HepG2 (cell line): ENCODE measurements at regions not wholly inside any gene's neighbourhood (a gene's known extent, or its start where the extent isn't known, plus 50 kb on each side); places are given as distances from the start of the nearest gene placed in this dataset.

Experiments used
- ATAC-seq: fragments of 200-7000 bp; cut with Tn5 transposase; 3 replicates; pipeline ENCODE4 v1.9.1; 2020; ENCODE audit warnings: mild to moderate bottlenecking, moderate library complexity
- BruUV-seq: library from RNA; stranded (reverse); fragments of 400-500 nt; replicated peaks from 2 replicates; lab custom pipeline; 2021; lab: Mats Ljungman, UMichigan
- CTCF ChIA-PET: fragments of 300-600 bp; formaldehyde crosslinking; extraction: SDS; loops from one replicate; lab custom pipeline; 2021; ENCODE audit warnings: low total read pairs, inconsistent platforms, low intra/inter-chr PET ratio; lab: Yijun Ruan, JAX
- POLR2A ChIA-PET: fragments of 350-600 bp; sonication (Branson Sonifier 250); formaldehyde crosslinking; loops from one replicate; lab custom pipeline; 2020; ENCODE audit warnings: antibody characterized with exemption, inconsistent platforms; lab: Yijun Ruan, JAX
- DNase-seq: peaks from one replicate; pipeline ENCODE4 v3.0.0-alpha.2; 2015; ENCODE audit warnings: low spot score
- FAIRE-seq: peaks from 3 replicates; lab custom pipeline; 2011; peaks lifted over from hg19 to GRCh38; lab: Jason Lieb, UNC
- H2AFZ ChIP-seq: one replicate; pipeline ENCODE4 v1.6.1; 2011; ENCODE audit warnings: low read length, inconsistent platforms
- H3K27ac ChIP-seq: fragments of 300-600 bp; 3 replicates; pipeline ENCODE4 v1.8.0; 2011; ENCODE audit warnings: mixed run types, mild to moderate bottlenecking, mixed read lengths, low read length, inconsistent platforms; ENCODE audit not compliant: insufficient read depth; ENCODE audit errors: extremely low read length
- H3K27me3 ChIP-seq, 2 experiments: fragments of 200-600 bp in 1 of 2; 2 replicates in 1 of 2; 3 replicates in 1 of 2; pipeline versions ENCODE4 v1.6.0 to v1.8.0; 2011; ENCODE audit warnings: low read length in 2 of 2, mild to moderate bottlenecking in 2 of 2, moderate library complexity in 2 of 2, inconsistent platforms in 1 of 2; ENCODE audit not compliant: insufficient read depth in 2 of 2, control insufficient read depth in 1 of 2
- H3K36me3 ChIP-seq, 2 experiments: fragments of 200-600 bp in 1 of 2; replicated peaks in 1 of 2; 2 replicates in 1 of 2; 3 replicates in 1 of 2; pipeline versions ENCODE4 v1.5.1 to v1.8.0; 2011; ENCODE audit warnings: low read length in 2 of 2, inconsistent platforms in 1 of 2; ENCODE audit not compliant: insufficient read depth in 2 of 2, control insufficient read depth in 1 of 2
- H3K4me1 ChIP-seq: 2 replicates; pipeline ENCODE4 v1.5.1; 2012; ENCODE audit warnings: low read length, inconsistent platforms; ENCODE audit not compliant: insufficient read depth
- H3K4me2 ChIP-seq: 2 replicates; pipeline ENCODE4 v1.6.0; 2011; ENCODE audit warnings: low read depth, low read length, inconsistent platforms
- H3K4me3 ChIP-seq, 3 experiments: fragments of 200-600 bp in 1 of 3; sonication (generic), shearing (Covaris generic) in 1 of 3; replicated peaks in 1 of 3; 2 replicates each; pipeline ENCODE4 v1.5.1; 2011 to 2016; ENCODE audit warnings: low read length in 3 of 3, inconsistent platforms in 2 of 3, low read depth in 2 of 3, mild to moderate bottlenecking in 2 of 3, control low read depth in 1 of 3, mixed read lengths in 1 of 3; ENCODE audit not compliant: insufficient read depth in 1 of 3
- H3K79me2 ChIP-seq: one replicate; pipeline ENCODE4 v1.6.1; 2011; ENCODE audit warnings: low read length, inconsistent platforms; ENCODE audit not compliant: insufficient read depth
- H3K9ac ChIP-seq: 2 replicates; pipeline ENCODE4 v1.6.0; 2011; ENCODE audit warnings: mild to moderate bottlenecking, low read depth, low read length, inconsistent platforms; ENCODE audit not compliant: insufficient read depth
- H3K9me3 ChIP-seq: 2 replicates; pipeline ENCODE4 v1.5.1; 2012; ENCODE audit warnings: mild to moderate bottlenecking, low read length
- H4K20me1 ChIP-seq: 2 replicates; pipeline ENCODE4 v1.6.0; 2011; ENCODE audit warnings: inconsistent platforms, mild to moderate bottlenecking, low read length, moderate library complexity; ENCODE audit not compliant: insufficient read depth
- CBX1 ChIP-seq: IDR thresholded peaks from one replicate; pipeline ENCODE4 v1.6.1; 2016; ENCODE audit warnings: antibody characterized with exemption, low read depth
- FOXJ3 ChIP-seq: sonication (generic); formaldehyde crosslinking; IDR thresholded peaks from 2 replicates; pipeline ENCODE4 v1.4.0; 2020; ENCODE audit warnings: missing genetic modification reagents, mild to moderate bottlenecking, borderline replicate concordance
- RAD21 ChIP-seq: fragments of 450-650 bp; formaldehyde crosslinking; IDR thresholded peaks from 2 replicates; pipeline ENCODE4 v1.5.0; 2020; ENCODE audit warnings: mild to moderate bottlenecking
- REL ChIP-seq: sonication (generic); formaldehyde crosslinking; conservative IDR thresholded peaks from 2 replicates; pipeline ENCODE4 v1.8.0; 2022; ENCODE audit warnings: mild to moderate bottlenecking, missing genetic modification reagents, moderate library complexity
- SKI ChIP-seq: fragments of 450-650 bp; IDR thresholded peaks from one replicate; pipeline ENCODE4 v1.6.1; 2018; ENCODE audit warnings: mild to moderate bottlenecking; ENCODE audit not compliant: partially characterized antibody
- SUZ12 ChIP-seq: fragments of 150-350 bp; IDR thresholded peaks from 2 replicates; pipeline ENCODE4 v1.6.1; 2014; ENCODE audit warnings: low read depth, low read length
- ZBTB20 ChIP-seq: sonication (generic); formaldehyde crosslinking; IDR thresholded peaks from 2 replicates; pipeline ENCODE4 v1.8.1; 2023; ENCODE audit warnings: missing genetic modification reagents, low read depth, mild to moderate bottlenecking, borderline replicate concordance
- ZNF484 ChIP-seq: sonication (generic); formaldehyde crosslinking; IDR thresholded peaks from 2 replicates; pipeline ENCODE4 v1.5.1; 2020; ENCODE audit warnings: mild to moderate bottlenecking, low read depth, missing genetic modification reagents, borderline replicate concordance
- ZNF530 ChIP-seq: sonication (generic); formaldehyde crosslinking; IDR thresholded peaks from 2 replicates; pipeline ENCODE4 v1.5.0; 2020; ENCODE audit warnings: low read depth, mild to moderate bottlenecking, missing genetic modification reagents
- ZNF549 ChIP-seq: sonication (generic); formaldehyde crosslinking; IDR thresholded peaks from 2 replicates; pipeline ENCODE4 v1.5.0; 2020; ENCODE audit warnings: missing genetic modification reagents
- ZNF781 ChIP-seq: sonication (generic); formaldehyde crosslinking; IDR thresholded peaks from 2 replicates; pipeline ENCODE4 v1.5.1; 2020; ENCODE audit warnings: borderline replicate concordance, mild to moderate bottlenecking, missing genetic modification reagents; ENCODE audit errors: not compliant biosample characterization
- WGBS: methylation state at CpG from one replicate; pipeline ENCODE4 v1.1.6; 2017; ENCODE audit warnings: low lambda C conversion rate; 5-methylcytosine and 5-hydroxymethylcytosine counted together
- in situ Hi-C: cut with HindIII; loops from 2 replicates; pipeline ENCODE4 v1.10.0; 2017; ENCODE audit warnings: low pct_unique_long_range_greater_than_20kb; ENCODE audit not compliant: extremely low pct_ligation_motif_present
- intact Hi-C: fragments of 100-400 bp; cut with micrococcal nuclease; formaldehyde crosslinking; loops from one replicate; pipeline ENCODE4 v1.10.0; 2022; ENCODE audit not compliant: unreplicated experiment
- TF ChIP-seq, protein P1 (sequence below): sonication (generic); formaldehyde crosslinking; IDR thresholded peaks from 2 replicates; pipeline ENCODE4; 2020; ENCODE audit warnings: missing genetic modification reagents, mild to moderate bottlenecking, borderline replicate concordance
- TF ChIP-seq, protein P2 (sequence below): sonication (generic); formaldehyde crosslinking; IDR thresholded peaks from 2 replicates; pipeline ENCODE4 v1.5.1; 2020; ENCODE audit warnings: missing genetic modification reagents, mild to moderate bottlenecking, borderline replicate concordance
- TF ChIP-seq, protein P3 (sequence below): IDR thresholded peaks from 2 replicates; pipeline ENCODE4 v1.6.1; 2016; ENCODE audit warnings: missing biosample characterization, missing genetic modification reagents, low read depth

DNA sequence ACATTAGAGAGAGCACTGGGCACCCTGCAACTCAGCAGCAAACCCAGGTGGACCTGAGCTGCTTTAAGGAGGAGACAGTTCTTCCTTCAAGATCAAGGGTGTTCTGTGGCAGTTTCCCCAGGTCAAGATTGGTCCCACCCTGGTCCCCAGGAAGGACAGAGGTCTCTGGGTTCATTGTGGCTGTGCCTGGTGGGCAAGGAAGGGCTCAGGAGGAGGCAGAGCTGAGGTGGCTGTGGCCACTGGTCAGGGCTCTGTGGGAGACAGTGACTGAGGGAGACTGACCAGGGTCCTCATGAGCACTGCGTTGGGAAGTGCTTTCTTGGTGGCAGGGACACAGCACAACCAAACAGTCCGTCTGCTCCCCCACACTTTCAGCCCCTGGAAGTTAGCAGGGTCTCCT is 141.3 kb downstream of the FCRL5 start:
- no TSS peak for BruUV-seq
- Histone ChIP-seq H3K36me3 (no peaks in the 10 kb centered on the region), H3K27ac (no peak overlapping the region), H3K79me2 (no peaks in the 10 kb centered on the region), H3K4me3 (no peak overlapping the region), H3K4me2 (no peak overlapping the region), H3K9ac (no peak overlapping the region), H3K9me3 (no peaks in the 10 kb centered on the region), H3K27me3 (no peaks in the 10 kb centered on the region), H3K4me1 (no peaks in the 10 kb centered on the region), H4K20me1 (no peaks in the 10 kb centered on the region), H2AFZ (no peak overlapping the region)
- in situ Hi-C loops: no loop called here
- ChIA-PET POLR2A (no interaction called here), CTCF (no interaction called here)
- FAIRE-seq (no peak), ATAC-seq (no peak), DNase-seq (no peak)
- intact Hi-C loops: loop anchor here (10.0 kb wide), 1 partner anchor 1516 kb away; no protein-coding TSS in a partner anchor
- TF ChIP-seq, protein P1, sequence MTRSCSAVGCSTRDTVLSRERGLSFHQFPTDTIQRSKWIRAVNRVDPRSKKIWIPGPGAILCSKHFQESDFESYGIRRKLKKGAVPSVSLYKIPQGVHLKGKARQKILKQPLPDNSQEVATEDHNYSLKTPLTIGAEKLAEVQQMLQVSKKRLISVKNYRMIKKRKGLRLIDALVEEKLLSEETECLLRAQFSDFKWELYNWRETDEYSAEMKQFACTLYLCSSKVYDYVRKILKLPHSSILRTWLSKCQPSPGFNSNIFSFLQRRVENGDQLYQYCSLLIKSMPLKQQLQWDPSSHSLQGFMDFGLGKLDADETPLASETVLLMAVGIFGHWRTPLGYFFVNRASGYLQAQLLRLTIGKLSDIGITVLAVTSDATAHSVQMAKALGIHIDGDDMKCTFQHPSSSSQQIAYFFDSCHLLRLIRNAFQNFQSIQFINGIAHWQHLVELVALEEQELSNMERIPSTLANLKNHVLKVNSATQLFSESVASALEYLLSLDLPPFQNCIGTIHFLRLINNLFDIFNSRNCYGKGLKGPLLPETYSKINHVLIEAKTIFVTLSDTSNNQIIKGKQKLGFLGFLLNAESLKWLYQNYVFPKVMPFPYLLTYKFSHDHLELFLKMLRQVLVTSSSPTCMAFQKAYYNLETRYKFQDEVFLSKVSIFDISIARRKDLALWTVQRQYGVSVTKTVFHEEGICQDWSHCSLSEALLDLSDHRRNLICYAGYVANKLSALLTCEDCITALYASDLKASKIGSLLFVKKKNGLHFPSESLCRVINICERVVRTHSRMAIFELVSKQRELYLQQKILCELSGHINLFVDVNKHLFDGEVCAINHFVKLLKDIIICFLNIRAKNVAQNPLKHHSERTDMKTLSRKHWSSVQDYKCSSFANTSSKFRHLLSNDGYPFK (CRISPR knock-in tag): no peak
- TF ChIP-seq RAD21 (no peak), ZNF781 (CRISPR knock-in tag) (no peak), REL (no peak), FOXJ3 (CRISPR knock-in tag) (no peak)
- no CpG with 5 or more reads among the region's 2 CpGs for WGBS

DNA sequence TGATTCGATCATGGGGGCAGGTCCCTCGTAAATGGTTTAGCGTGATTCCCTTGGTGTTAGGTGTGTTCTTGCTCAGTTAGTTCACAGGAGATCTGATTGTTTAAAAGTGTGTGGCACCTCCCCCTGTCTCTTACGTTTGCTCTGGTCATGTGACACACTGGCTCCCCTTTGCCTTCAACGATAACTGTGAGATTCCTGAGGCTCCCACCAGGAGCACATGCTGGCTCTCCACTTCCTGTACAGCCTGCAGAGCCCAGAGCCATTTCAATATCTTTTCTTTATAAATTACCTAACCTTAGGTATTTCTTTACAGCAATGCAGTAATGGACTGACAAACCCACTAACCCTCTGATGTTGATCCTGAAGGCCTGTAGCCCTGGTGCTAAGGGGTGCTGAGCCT is 141.9 kb downstream of the FCRL5 start:
- FAIRE-seq (no peak), DNase-seq (no peak), ATAC-seq (no peak)
- 29% methylated on average over 5 of the region's 5 CpGs for WGBS
- no peak overlapping the region for H3K27ac ChIP-seq
- intact Hi-C loops (loop anchor here (10.0 kb wide), 1 partner anchor 1516 kb away; no protein-coding TSS in a partner anchor), in situ Hi-C loops (no loop called here)
- no peaks in the 10 kb centered on the region for H3K36me3 ChIP-seq
- no peaks in the 10 kb centered on the region for H3K4me1 ChIP-seq
- H3K4me2 ChIP-seq: no peak overlapping the region
- no peaks in the 10 kb centered on the region for H3K9me3 ChIP-seq
- H3K9ac ChIP-seq: no peak overlapping the region
- TF ChIP-seq ZNF549: no peak
- no peak for TF ChIP-seq ZBTB20 (CRISPR knock-in tag)
- TF ChIP-seq ZNF530 (CRISPR knock-in tag): no peak
- no peak for TF ChIP-seq SUZ12
- no peak for TF ChIP-seq CBX1
- no peak for TF ChIP-seq SKI
- no peak for TF ChIP-seq ZNF484 (CRISPR knock-in tag)
- TF ChIP-seq, protein P2, sequence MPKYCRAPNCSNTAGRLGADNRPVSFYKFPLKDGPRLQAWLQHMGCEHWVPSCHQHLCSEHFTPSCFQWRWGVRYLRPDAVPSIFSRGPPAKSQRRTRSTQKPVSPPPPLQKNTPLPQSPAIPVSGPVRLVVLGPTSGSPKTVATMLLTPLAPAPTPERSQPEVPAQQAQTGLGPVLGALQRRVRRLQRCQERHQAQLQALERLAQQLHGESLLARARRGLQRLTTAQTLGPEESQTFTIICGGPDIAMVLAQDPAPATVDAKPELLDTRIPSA: no peak
- TF ChIP-seq, protein P3, sequence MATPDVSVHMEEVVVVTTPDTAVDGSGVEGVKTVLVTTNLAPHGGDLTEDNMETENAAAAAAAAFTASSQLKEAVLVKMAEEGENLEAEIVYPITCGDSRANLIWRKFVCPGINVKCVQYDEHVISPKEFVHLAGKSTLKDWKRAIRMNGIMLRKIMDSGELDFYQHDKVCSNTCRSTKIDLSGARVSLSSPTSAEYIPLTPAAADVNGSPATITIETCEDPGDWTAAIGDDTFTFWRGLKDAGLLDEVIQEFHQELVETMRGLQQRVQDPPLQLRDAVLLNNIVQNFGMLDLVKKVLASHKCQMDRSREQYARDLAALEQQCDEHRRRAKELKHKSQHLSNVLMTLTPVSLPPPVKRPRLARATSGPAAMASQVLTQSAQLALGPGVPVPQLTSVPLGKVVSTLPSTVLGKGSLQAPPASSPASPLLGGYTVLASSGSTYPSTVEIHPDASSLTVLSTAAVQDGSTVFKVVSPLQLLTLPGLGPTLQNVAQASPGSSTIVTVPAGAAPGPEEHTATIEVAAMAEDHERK (CRISPR knock-in tag): no peak
- CTCF ChIA-PET: no interaction called here
- POLR2A ChIA-PET: no interaction called here
- H4K20me1 ChIP-seq: no peaks in the 10 kb centered on the region
- no peaks in the 10 kb centered on the region for H3K27me3 ChIP-seq
- no peak overlapping the region for H2AFZ ChIP-seq
- no TSS peak for BruUV-seq
- H3K79me2 ChIP-seq: no peaks in the 10 kb centered on the region
- no peak overlapping the region for H3K4me3 ChIP-seq
